HCT116 (cell line): ENCODE measurements at regions not wholly inside any gene's neighbourhood (a gene's known extent, or its start where the extent isn't known, plus 50 kb on each side); places are given as distances from the start of the nearest gene placed in this dataset.

Experiments used
- ATAC-seq: fragments of 200-7000 bp; cut with Tn5 transposase; 2 replicates; pipeline ENCODE4 v1.9.1; 2020; ENCODE audit warnings: mild to moderate bottlenecking, moderate library complexity
- BruUV-seq: library from RNA; stranded (reverse); fragments of 400-500 nt; replicated peaks from 2 replicates; lab custom pipeline; 2021; lab: Mats Ljungman, UMichigan
- CTCF ChIA-PET: fragments of 300-600 bp; sonication (Branson Sonifier 250); formaldehyde crosslinking; loops from one replicate; lab custom pipeline; 2021; ENCODE audit warnings: antibody characterized with exemption; lab: Charles Lee
- POLR2A ChIA-PET: fragments of 300-600, 350-600 bp; sonication (Branson Sonifier 250); formaldehyde crosslinking; loops from one replicate; lab custom pipeline; 2021; ENCODE audit warnings: antibody characterized with exemption; lab: Charles Lee
- RAD21 ChIA-PET, 2 experiments: fragments of 300-600 bp; sonication (Branson Sonifier 250); formaldehyde crosslinking; loops; one replicate each; lab custom pipeline; 2023; ENCODE audit warnings: low total read pairs in 2 of 2; ENCODE audit not compliant: uncharacterized antibody in 2 of 2, unreplicated experiment in 2 of 2, low non-redundant PET in 1 of 2; lab: Charles Lee
- DNase-seq: peaks from one replicate; pipeline ENCODE4 v3.0.0-alpha.2; 2010; ENCODE audit warnings: low read depth, low spot score
- H2AFZ ChIP-seq: fragments of 200-600 bp; shearing (Covaris generic), sonication (generic); 2 replicates; pipeline ENCODE4 v1.6.1; 2017; ENCODE audit warnings: low read depth, mixed run types, mixed read lengths, antibody characterized with exemption, low read length; ENCODE audit not compliant: poor library complexity, severe bottlenecking
- H3K27ac ChIP-seq: 2 replicates; pipeline ENCODE4 v1.5.1; 2012; ENCODE audit warnings: low read depth, low read length
- H3K27me3 ChIP-seq: fragments of 200-600 bp; sonication (generic); 2 replicates; pipeline ENCODE4 v1.6.1; 2016; ENCODE audit warnings: mixed run types, low read length, mixed read lengths; ENCODE audit not compliant: insufficient read depth
- H3K36me3 ChIP-seq, 2 experiments: fragments of 200-500 bp in 1 of 2; fragments of 200-600 bp in 1 of 2; sonication (Bioruptor generic) in 1 of 2; sonication (generic) in 1 of 2; 2 replicates each; pipeline versions ENCODE4 v1.5.1 to v1.6.1; 2014 to 2016; ENCODE audit warnings: low read length in 2 of 2, inconsistent platforms in 1 of 2, mixed read lengths in 1 of 2, mixed run types in 1 of 2; ENCODE audit not compliant: insufficient read depth in 2 of 2, control insufficient read depth in 1 of 2
- H3K4me1 ChIP-seq, 2 experiments: fragments of 200-600 bp in 1 of 2; sonication (generic) in 1 of 2; 2 replicates each; pipeline versions ENCODE4 v1.5.1 to v1.6.1; 2012 to 2017; ENCODE audit warnings: low read length in 2 of 2, inconsistent platforms in 1 of 2, mild to moderate bottlenecking in 1 of 2, mixed read lengths in 1 of 2, mixed run types in 1 of 2, moderate library complexity in 1 of 2; ENCODE audit not compliant: insufficient read depth in 2 of 2, control insufficient read depth in 1 of 2
- H3K4me2 ChIP-seq: fragments of 200-600 bp; sonication (generic); 2 replicates; pipeline ENCODE4 v1.6.1; 2017; ENCODE audit warnings: mixed run types, low read length, mixed read lengths
- H3K4me3 ChIP-seq, 2 experiments: fragments of 200-600 bp in 1 of 2; sonication (generic) in 1 of 2; replicated peaks in 1 of 2; 2 replicates each; pipeline ENCODE4 v1.5.1; 2011 to 2016; ENCODE audit warnings: low read length in 2 of 2, control low read depth in 1 of 2, low read depth in 1 of 2, mild to moderate bottlenecking in 1 of 2, mixed read lengths in 1 of 2, mixed run types in 1 of 2
- H3K79me2 ChIP-seq: fragments of 200-600 bp; sonication (generic); 2 replicates; pipeline ENCODE4 v1.6.1; 2017; ENCODE audit warnings: mild to moderate bottlenecking, mixed run types, low read length, moderate library complexity, mixed read lengths; ENCODE audit not compliant: insufficient read depth
- H3K9ac ChIP-seq: fragments of 200-600 bp; sonication (generic); 2 replicates; pipeline ENCODE4 v1.6.1; 2016; ENCODE audit warnings: low read length, mixed read lengths
- H3K9me2 ChIP-seq: fragments of 200-600 bp; sonication (generic), shearing (Covaris generic); 2 replicates; pipeline ENCODE4 v1.6.1; 2017; ENCODE audit warnings: mixed run types, mild to moderate bottlenecking, moderate library complexity; ENCODE audit not compliant: insufficient read depth
- H3K9me3 ChIP-seq, 2 experiments: fragments of 200-500 bp in 1 of 2; fragments of 200-600 bp in 1 of 2; sonication (Bioruptor generic) in 1 of 2; sonication (generic) in 1 of 2; 2 replicates each; pipeline ENCODE4 v1.6.1; 2014 to 2017; ENCODE audit warnings: low read length in 2 of 2, mixed read lengths in 2 of 2, inconsistent platforms in 1 of 2, low read depth in 1 of 2, mild to moderate bottlenecking in 1 of 2, mixed run types in 1 of 2, moderate library complexity in 1 of 2; ENCODE audit not compliant: control insufficient read depth in 1 of 2, insufficient read depth in 1 of 2
- H4K20me1 ChIP-seq: fragments of 200-600 bp; sonication (generic), shearing (Covaris generic); 2 replicates; pipeline ENCODE4 v1.6.1; 2017; ENCODE audit warnings: mixed run types, mild to moderate bottlenecking, moderate library complexity; ENCODE audit not compliant: insufficient read depth
- CBX3 ChIP-seq: IDR thresholded peaks from 2 replicates; pipeline ENCODE4 v1.6.1; 2012; ENCODE audit warnings: low read depth
- CEBPB ChIP-seq: IDR thresholded peaks from 2 replicates; pipeline ENCODE4 v1.6.1; 2012; ENCODE audit warnings: low read depth
- ELF1 ChIP-seq: IDR thresholded peaks from 2 replicates; pipeline ENCODE4 v1.6.1; 2012; ENCODE audit warnings: low read depth, borderline replicate concordance
- EZH2 ChIP-seq: fragments of 200-600 bp; sonication (generic); IDR thresholded peaks from 2 replicates; pipeline ENCODE4 v1.6.1; 2017; ENCODE audit warnings: antibody characterized with exemption, mixed run types
- FOSL1 ChIP-seq: IDR thresholded peaks from 2 replicates; pipeline ENCODE4 v1.6.1; 2012; ENCODE audit warnings: low read depth
- MAX ChIP-seq: IDR thresholded peaks from 2 replicates; pipeline ENCODE4 v1.6.1; 2012
- RAD21 ChIP-seq: IDR thresholded peaks from 2 replicates; pipeline ENCODE4 v1.6.1; 2012; ENCODE audit warnings: low read depth, mild to moderate bottlenecking
- SP1 ChIP-seq: IDR thresholded peaks from 2 replicates; pipeline ENCODE4 v1.6.1; 2012; ENCODE audit warnings: low read depth
- SRF ChIP-seq: IDR thresholded peaks from 2 replicates; pipeline ENCODE4 v1.6.1; 2012; ENCODE audit warnings: low read depth
- ZNF274 ChIP-seq: fragments of 200-500 bp; sonication (Bioruptor generic); IDR thresholded peaks from 2 replicates; pipeline ENCODE4 v1.6.1; 2014; ENCODE audit warnings: mild to moderate bottlenecking, low read depth, low read length, inconsistent platforms
- intact Hi-C: fragments of 100-400 bp; cut with micrococcal nuclease; formaldehyde crosslinking; loops from 2 replicates; pipeline ENCODE4 v1.10.0; 2022
- TF ChIP-seq, protein P1 (sequence below): IDR thresholded peaks from 2 replicates; pipeline ENCODE4 v1.6.1; 2012; ENCODE audit warnings: low read depth
- TF ChIP-seq, protein P2 (sequence below): IDR thresholded peaks from 2 replicates; pipeline ENCODE4 v1.6.1; 2012

GRCh38 chr2:217356142-217356541, 496.3 kb upstream of the TNP1 start:
- peaks cover 50% of the 10 kb centered on the region for H3K27me3 ChIP-seq
- no peak for DNase-seq
- no peak overlapping the region for H3K9ac ChIP-seq
- POLR2A ChIA-PET, result no interaction called here
- H2AFZ ChIP-seq, result no peak overlapping the region
- CTCF ChIA-PET, result no interaction called here
- H3K36me3 ChIP-seq, result no peaks in the 10 kb centered on the region
- BruUV-seq, result no TSS peak
- no peak overlapping the region for H3K4me3 ChIP-seq
- H3K27ac ChIP-seq, result no peak overlapping the region
- H3K9me2 ChIP-seq, result no peaks in the 10 kb centered on the region
- TF ChIP-seq SP1 (no peak), SRF (no peak), EZH2 (no peak), CEBPB (no peak), CBX3 (no peak)
- TF ChIP-seq, protein P1, sequence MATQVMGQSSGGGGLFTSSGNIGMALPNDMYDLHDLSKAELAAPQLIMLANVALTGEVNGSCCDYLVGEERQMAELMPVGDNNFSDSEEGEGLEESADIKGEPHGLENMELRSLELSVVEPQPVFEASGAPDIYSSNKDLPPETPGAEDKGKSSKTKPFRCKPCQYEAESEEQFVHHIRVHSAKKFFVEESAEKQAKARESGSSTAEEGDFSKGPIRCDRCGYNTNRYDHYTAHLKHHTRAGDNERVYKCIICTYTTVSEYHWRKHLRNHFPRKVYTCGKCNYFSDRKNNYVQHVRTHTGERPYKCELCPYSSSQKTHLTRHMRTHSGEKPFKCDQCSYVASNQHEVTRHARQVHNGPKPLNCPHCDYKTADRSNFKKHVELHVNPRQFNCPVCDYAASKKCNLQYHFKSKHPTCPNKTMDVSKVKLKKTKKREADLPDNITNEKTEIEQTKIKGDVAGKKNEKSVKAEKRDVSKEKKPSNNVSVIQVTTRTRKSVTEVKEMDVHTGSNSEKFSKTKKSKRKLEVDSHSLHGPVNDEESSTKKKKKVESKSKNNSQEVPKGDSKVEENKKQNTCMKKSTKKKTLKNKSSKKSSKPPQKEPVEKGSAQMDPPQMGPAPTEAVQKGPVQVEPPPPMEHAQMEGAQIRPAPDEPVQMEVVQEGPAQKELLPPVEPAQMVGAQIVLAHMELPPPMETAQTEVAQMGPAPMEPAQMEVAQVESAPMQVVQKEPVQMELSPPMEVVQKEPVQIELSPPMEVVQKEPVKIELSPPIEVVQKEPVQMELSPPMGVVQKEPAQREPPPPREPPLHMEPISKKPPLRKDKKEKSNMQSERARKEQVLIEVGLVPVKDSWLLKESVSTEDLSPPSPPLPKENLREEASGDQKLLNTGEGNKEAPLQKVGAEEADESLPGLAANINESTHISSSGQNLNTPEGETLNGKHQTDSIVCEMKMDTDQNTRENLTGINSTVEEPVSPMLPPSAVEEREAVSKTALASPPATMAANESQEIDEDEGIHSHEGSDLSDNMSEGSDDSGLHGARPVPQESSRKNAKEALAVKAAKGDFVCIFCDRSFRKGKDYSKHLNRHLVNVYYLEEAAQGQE, result no peak
- no peaks in the 10 kb centered on the region for H3K79me2 ChIP-seq
- intact Hi-C loops, result no loop called here
- ATAC-seq, result no peak
- no peaks in the 10 kb centered on the region for H4K20me1 ChIP-seq
- H3K4me1 ChIP-seq, result no peaks in the 10 kb centered on the region
- H3K4me2 ChIP-seq, result no peak overlapping the region
- no peaks in the 10 kb centered on the region for H3K9me3 ChIP-seq
- RAD21 ChIA-PET, result no interaction called here

DNA sequence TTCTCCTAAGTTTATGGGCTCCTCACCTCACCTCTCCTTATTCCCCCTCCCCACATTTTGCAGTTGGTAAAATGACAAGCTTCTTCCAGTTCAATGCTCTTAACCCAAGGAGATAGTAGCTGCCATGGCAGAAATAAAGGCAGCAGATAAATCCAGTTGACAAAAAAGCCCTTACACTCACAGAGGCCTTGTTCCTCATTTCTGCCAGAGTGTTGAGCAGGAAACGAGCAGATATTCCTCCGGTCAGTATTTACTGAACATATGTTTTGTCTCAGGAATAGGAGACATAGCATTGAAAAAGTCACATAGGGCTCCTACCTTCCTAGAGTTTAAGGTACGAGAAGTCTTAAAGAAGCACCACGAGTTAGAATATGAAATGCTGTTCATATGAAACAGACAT, 493.7 kb upstream of the TNP1 start:
- H3K36me3 ChIP-seq, result no peaks in the 10 kb centered on the region
- intact Hi-C loops, result no loop called here
- no peak overlapping the region for H3K27ac ChIP-seq
- no TSS peak for BruUV-seq
- H3K79me2 ChIP-seq, result no peaks in the 10 kb centered on the region
- POLR2A ChIA-PET, result no interaction called here
- DNase-seq (no peak), ATAC-seq (no peak)
- no peaks in the 10 kb centered on the region for H3K9me2 ChIP-seq
- H3K4me3 ChIP-seq, result no peak overlapping the region
- RAD21 ChIA-PET, result no interaction called here
- TF ChIP-seq FOSL1 (no peak), ELF1 (no peak), ZNF274 (no peak), MAX (no peak), SRF (no peak), EZH2 (no peak), RAD21 (no peak)
- TF ChIP-seq, protein P2, sequence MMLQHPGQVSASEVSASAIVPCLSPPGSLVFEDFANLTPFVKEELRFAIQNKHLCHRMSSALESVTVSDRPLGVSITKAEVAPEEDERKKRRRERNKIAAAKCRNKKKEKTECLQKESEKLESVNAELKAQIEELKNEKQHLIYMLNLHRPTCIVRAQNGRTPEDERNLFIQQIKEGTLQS, result no peak
- TF ChIP-seq, protein P1, result no peak
- H3K4me1 ChIP-seq, result no peaks in the 10 kb centered on the region
- H3K9me3 ChIP-seq, result no peaks in the 10 kb centered on the region
- H3K9ac ChIP-seq, result no peak overlapping the region
- no peaks in the 10 kb centered on the region for H4K20me1 ChIP-seq
- H3K4me2 ChIP-seq, result no peak overlapping the region
- CTCF ChIA-PET, result no interaction called here
- H3K27me3 ChIP-seq, result peaks cover 25% of the 10 kb centered on the region
- no peak overlapping the region for H2AFZ ChIP-seq
